Skeletal muscle tissue (tissue), 3 donors: ENCODE measurements at regions not wholly inside any gene's neighbourhood (a gene's known extent, or its start where the extent isn't known, plus 50 kb on each side); places are given as distances from the start of the nearest gene placed in this dataset.

Experiments
- H3K27ac ChIP-seq: one replicate; pipeline ENCODE4 v1.7.0; 2013; ENCODE audit warnings: mild to moderate bottlenecking, low read depth, low read length, inconsistent platforms
- H3K27me3 ChIP-seq, 3 donors: one replicate each; pipeline ENCODE4 v1.7.0; 2013; ENCODE audit warnings: low read length in 3 of 3; ENCODE audit not compliant: control insufficient read depth in 3 of 3, insufficient read depth in 3 of 3
- H3K36me3 ChIP-seq, 3 donors: one replicate each; pipeline ENCODE4 v1.7.0; 2013; ENCODE audit warnings: low read length in 3 of 3; ENCODE audit not compliant: control insufficient read depth in 3 of 3, insufficient read depth in 3 of 3
- H3K4me1 ChIP-seq, 3 donors: one replicate each; pipeline ENCODE4 v1.7.0; 2013; ENCODE audit warnings: low read length in 3 of 3, mild to moderate bottlenecking in 3 of 3; ENCODE audit not compliant: control insufficient read depth in 3 of 3, insufficient read depth in 3 of 3
- H3K4me3 ChIP-seq, 3 donors: one replicate each; pipeline ENCODE4 v1.7.0; 2013; ENCODE audit warnings: low read length in 3 of 3
- H3K9ac ChIP-seq, 3 donors: one replicate each; pipeline ENCODE4 v1.7.0; 2013; ENCODE audit warnings: low read length in 3 of 3, mild to moderate bottlenecking in 3 of 3, moderate library complexity in 2 of 3, low read depth in 1 of 3
- H3K9me3 ChIP-seq, 3 donors: one replicate each; pipeline ENCODE4 v1.7.0; 2013; ENCODE audit warnings: low read length in 3 of 3; ENCODE audit not compliant: control insufficient read depth in 3 of 3
- donor health status: Osteomylitis.

- Histone ChIP-seq H3K27ac (no peak overlapping the region), H3K9ac (no peak overlapping the region), H3K36me3 (no peaks in the 10 kb centered on the region), H3K4me1 (peaks cover 0 to 5% (median 0%) of the 10 kb centered on the region in 3 donors), H3K27me3 (no peaks in the 10 kb centered on the region), H3K9me3 (no peaks in the 10 kb centered on the region), H3K4me3 (no peak overlapping the region)
These were observed 71.4 kb upstream of the HIF1A start for GRCh38 chr14:61623927-61624326.

- peaks cover 0 to 4% (median 0%) of the 10 kb centered on the region in 3 donors for H3K4me1 ChIP-seq
- no peaks in the 10 kb centered on the region for H3K9me3 ChIP-seq
- no peak overlapping the region for H3K27ac ChIP-seq
- H3K27me3 ChIP-seq: no peaks in the 10 kb centered on the region
- no peak overlapping the region for H3K4me3 ChIP-seq
- H3K36me3 ChIP-seq: no peaks in the 10 kb centered on the region
- no peak overlapping the region for H3K9ac ChIP-seq
These were observed 70.1 kb upstream of the HIF1A start for GRCh38 chr14:61625165-61625564.

GRCh38 chr14:61627612-61628011 is 67.7 kb upstream of the HIF1A start:
- Histone ChIP-seq H3K9me3 (no peaks in the 10 kb centered on the region), H3K27ac (no peak overlapping the region), H3K27me3 (no peaks in the 10 kb centered on the region), H3K4me1 (no peaks in the 10 kb centered on the region), H3K4me3 (no peak overlapping the region), H3K9ac (no peak overlapping the region), H3K36me3 (no peaks in the 10 kb centered on the region)

- H3K27ac ChIP-seq: no peak overlapping the region
- no peak overlapping the region for H3K9ac ChIP-seq
- no peaks in the 10 kb centered on the region for H3K4me1 ChIP-seq
- no peaks in the 10 kb centered on the region for H3K27me3 ChIP-seq
- no peaks in the 10 kb centered on the region for H3K9me3 ChIP-seq
- no peak overlapping the region for H3K4me3 ChIP-seq
- H3K36me3 ChIP-seq: no peaks in the 10 kb centered on the region
These were observed 67.1 kb upstream of the HIF1A start for GRCh38 chr14:61628016-61628725.

- no peak overlapping the region for H3K27ac ChIP-seq
- no peaks in the 10 kb centered on the region for H3K9me3 ChIP-seq
- H3K4me1 ChIP-seq: no peaks in the 10 kb centered on the region
- no peak overlapping the region for H3K4me3 ChIP-seq
- H3K27me3 ChIP-seq: no peaks in the 10 kb centered on the region
- H3K36me3 ChIP-seq: no peaks in the 10 kb centered on the region
- H3K9ac ChIP-seq: no peak overlapping the region
These were observed 64.8 kb upstream of the HIF1A start for GRCh38 chr14:61630399-61631044.

- H3K27me3 ChIP-seq: no peaks in the 10 kb centered on the region
- no peaks in the 10 kb centered on the region for H3K4me1 ChIP-seq
- no peaks in the 10 kb centered on the region for H3K9me3 ChIP-seq
- no peak overlapping the region for H3K4me3 ChIP-seq
- no peak overlapping the region for H3K9ac ChIP-seq
- no peak overlapping the region for H3K27ac ChIP-seq
- no peaks in the 10 kb centered on the region for H3K36me3 ChIP-seq
These were observed 64.1 kb upstream of the HIF1A start for GRCh38 chr14:61631045-61631687.

GRCh38 chr14:61632401-61632800 is 62.9 kb upstream of the HIF1A start:
- H3K27me3 ChIP-seq: no peaks in the 10 kb centered on the region
- no peak overlapping the region for H3K4me3 ChIP-seq
- no peaks in the 10 kb centered on the region for H3K9me3 ChIP-seq
- no peaks in the 10 kb centered on the region for H3K36me3 ChIP-seq
- no peak overlapping the region for H3K9ac ChIP-seq
- no peaks in the 10 kb centered on the region for H3K4me1 ChIP-seq
- no peak overlapping the region for H3K27ac ChIP-seq

- Histone ChIP-seq H3K9ac (no peak overlapping the region), H3K9me3 (no peaks in the 10 kb centered on the region), H3K4me1 (no peaks in the 10 kb centered on the region), H3K4me3 (no peak overlapping the region), H3K36me3 (no peaks in the 10 kb centered on the region), H3K27ac (no peak overlapping the region), H3K27me3 (no peaks in the 10 kb centered on the region)
These were observed 62.5 kb upstream of the HIF1A start for GRCh38 chr14:61632807-61633206.

- Histone ChIP-seq H3K27ac (no peak overlapping the region), H3K4me1 (peaks cover 6 to 9% (median 8%) of the 10 kb centered on the region in 3 donors), H3K27me3 (no peaks in the 10 kb centered on the region), H3K9me3 (no peaks in the 10 kb centered on the region), H3K36me3 (no peaks in the 10 kb centered on the region), H3K9ac (no peak overlapping the region), H3K4me3 (no peak overlapping the region)
These were observed 59.0 kb upstream of the HIF1A start for GRCh38 chr14:61636291-61636690.

- Histone ChIP-seq H3K36me3 (no peaks in the 10 kb centered on the region), H3K4me3 (no peak overlapping the region), H3K9ac (no peak overlapping the region), H3K9me3 (no peaks in the 10 kb centered on the region), H3K4me1 (peaks cover 6 to 9% (median 8%) of the 10 kb centered on the region in 3 donors), H3K27ac (no peak overlapping the region), H3K27me3 (no peaks in the 10 kb centered on the region)
These were observed 58.5 kb upstream of the HIF1A start for GRCh38 chr14:61636779-61637178.
